Endothelial cell of umbilical vein (primary cell): ENCODE measurements at regions not wholly inside any gene's neighbourhood (a gene's known extent, or its start where the extent isn't known, plus 50 kb on each side); places are given as distances from the start of the nearest gene placed in this dataset.

Experiments
- BruUV-seq: library from RNA; stranded (reverse); fragments of 400-500 nt; replicated peaks from 2 replicates; lab custom pipeline; 2021; lab: Mats Ljungman, UMichigan
- CTCF ChIA-PET: fragments of 300-600, 350-600 bp; sonication (Branson Sonifier 250); formaldehyde crosslinking; loops from one replicate; lab custom pipeline; 2021; ENCODE audit warnings: antibody characterized with exemption, inconsistent platforms; lab: Charles Lee
- POLR2A ChIA-PET: fragments of 300-600, 350-600 bp; sonication (Branson Sonifier 250); formaldehyde crosslinking; loops from one replicate; lab custom pipeline; 2021; ENCODE audit warnings: antibody characterized with exemption, inconsistent platforms; lab: Charles Lee
- DNase-seq: peaks from one replicate; pipeline ENCODE4 v3.0.0-alpha.2; 2011; ENCODE audit warnings: low read depth, low spot score
- FAIRE-seq: peaks from 2 replicates; lab custom pipeline; 2011; peaks lifted over from hg19 to GRCh38; lab: Jason Lieb, UNC
- H2AFZ ChIP-seq: 2 replicates; pipeline ENCODE4 v1.6.0; 2012; ENCODE audit warnings: low read depth, low read length, control low read depth, inconsistent platforms
- H3K27ac ChIP-seq: 2 replicates; pipeline ENCODE4 v1.5.1; 2011; ENCODE audit warnings: low read depth, mild to moderate bottlenecking, control low read depth, low read length, moderate library complexity; ENCODE audit not compliant: insufficient read depth
- H3K27me3 ChIP-seq, 2 experiments: 2 replicates each; pipeline versions ENCODE4 v1.6.0 to v1.6.1; 2011; ENCODE audit warnings: low read length in 2 of 2, mixed read lengths in 1 of 2; ENCODE audit not compliant: control insufficient read depth in 2 of 2, insufficient read depth in 2 of 2
- H3K36me3 ChIP-seq, 2 experiments: 2 replicates in 1 of 2; 3 replicates in 1 of 2; pipeline ENCODE4 v1.5.1; 2011; ENCODE audit warnings: low read length in 2 of 2, mild to moderate bottlenecking in 1 of 2, moderate library complexity in 1 of 2; ENCODE audit not compliant: control insufficient read depth in 2 of 2, insufficient read depth in 2 of 2; ENCODE audit errors: extremely low read depth in 1 of 2
- H3K4me1 ChIP-seq: 3 replicates; pipeline ENCODE4 v1.5.1; 2011; ENCODE audit warnings: mild to moderate bottlenecking, low read length; ENCODE audit not compliant: control insufficient read depth, insufficient read depth; ENCODE audit errors: extremely low read depth
- H3K4me2 ChIP-seq: 2 replicates; pipeline ENCODE4 v1.6.1; 2011; ENCODE audit warnings: low read length, control low read depth, mixed read lengths; ENCODE audit not compliant: insufficient read depth
- H3K4me3 ChIP-seq, 3 experiments: fragments of 200-600 bp in 1 of 3; sonication (generic), shearing (Covaris generic) in 1 of 3; replicated peaks in 1 of 3; 2 replicates each; pipeline ENCODE4 v1.5.1; 2011 to 2016; ENCODE audit warnings: control low read depth in 3 of 3, low read length in 3 of 3, mild to moderate bottlenecking in 2 of 3, inconsistent platforms in 1 of 3, low read depth in 1 of 3, moderate library complexity in 1 of 3; ENCODE audit not compliant: insufficient read depth in 1 of 3
- H3K79me2 ChIP-seq: 2 replicates; pipeline ENCODE4 v1.6.0; 2012; ENCODE audit warnings: low read length, inconsistent platforms; ENCODE audit not compliant: control insufficient read depth, insufficient read depth
- H3K9ac ChIP-seq: replicated peaks from 2 replicates; pipeline ENCODE3; 2011; ENCODE audit warnings: low read length, control low read depth; ENCODE audit not compliant: insufficient read depth; ENCODE audit errors: extremely low read depth
- H3K9me1 ChIP-seq: replicated peaks from 3 replicates; pipeline ENCODE4 v1.6.0; 2011; ENCODE audit warnings: mild to moderate bottlenecking, low read length; ENCODE audit not compliant: control insufficient read depth, insufficient read depth; ENCODE audit errors: extremely low read depth
- H3K9me3 ChIP-seq: replicated peaks from 2 replicates; pipeline ENCODE4 v1.5.1; 2012; ENCODE audit warnings: low read length, inconsistent platforms; ENCODE audit not compliant: control insufficient read depth, insufficient read depth
- H4K20me1 ChIP-seq: replicated peaks from 2 replicates; pipeline ENCODE3; 2011; ENCODE audit warnings: mild to moderate bottlenecking, low read length; ENCODE audit not compliant: control insufficient read depth, insufficient read depth; ENCODE audit errors: extremely low read depth
- EZH2 ChIP-seq: IDR thresholded peaks from 2 replicates; pipeline ENCODE4 v1.6.1; 2012; ENCODE audit warnings: borderline replicate concordance, low read depth, mild to moderate bottlenecking, moderate library complexity, low read length, inconsistent platforms; ENCODE audit not compliant: severe bottlenecking
- FOS ChIP-seq: IDR thresholded peaks from 2 replicates; pipeline ENCODE4 v1.6.1; 2011; ENCODE audit warnings: mild to moderate bottlenecking, low read length, moderate library complexity, borderline replicate concordance; ENCODE audit not compliant: insufficient read depth
- GATA2 ChIP-seq: IDR thresholded peaks from 2 replicates; pipeline ENCODE4 v1.7.0; 2011; ENCODE audit warnings: low read depth, mild to moderate bottlenecking, moderate library complexity, mixed read lengths, low read length; ENCODE audit not compliant: insufficient read length, insufficient read depth
- JUN ChIP-seq: IDR thresholded peaks from 2 replicates; pipeline ENCODE4 v1.6.1; 2011; ENCODE audit warnings: borderline replicate concordance, low read depth; ENCODE audit not compliant: insufficient read length, insufficient read depth
- MYC ChIP-seq: IDR thresholded peaks from one replicate; pipeline ENCODE4 v1.6.1; 2011; ENCODE audit warnings: mild to moderate bottlenecking, low read depth, low read length
- POLR2A ChIP-seq: IDR thresholded peaks from 2 replicates; pipeline ENCODE4 v1.6.1; 2012; ENCODE audit warnings: low read depth, mild to moderate bottlenecking, control low read depth, low read length
- POLR2AphosphoS5 ChIP-seq: IDR thresholded peaks from 2 replicates; pipeline ENCODE4 v1.6.1; 2012; ENCODE audit warnings: low read depth, mild to moderate bottlenecking, control low read depth, low read length, moderate library complexity; ENCODE audit not compliant: insufficient read depth
- dilution Hi-C: fragments of 300-500 bp; cut with MboI; formaldehyde crosslinking; loops from one replicate; pipeline ENCODE4 v1.15.0; 2019; ENCODE audit warnings: low sequenced_read_pairs; ENCODE audit not compliant: extremely low pct_ligation_motif_present
- intact Hi-C: fragments of 100-400 bp; cut with micrococcal nuclease; formaldehyde crosslinking; loops from one replicate; pipeline ENCODE4 v1.10.0; 2022
- TF ChIP-seq, protein P1 (sequence below), 2 donors: IDR thresholded peaks; 1 replicate in 1 of 2; 2 replicates in 1 of 2; pipeline ENCODE4 v1.5.1; 2011; ENCODE audit warnings: low read length in 2 of 2, mild to moderate bottlenecking in 2 of 2, moderate library complexity in 2 of 2, control low read depth in 1 of 2, inconsistent platforms in 1 of 2, low read depth in 1 of 2; ENCODE audit not compliant: insufficient read depth in 1 of 2; ENCODE audit errors: extremely low read depth in 1 of 2
- TF ChIP-seq, protein P2 (sequence below): IDR thresholded peaks from 2 replicates; pipeline ENCODE4 v1.6.1; 2011; ENCODE audit not compliant: insufficient read depth, insufficient read length

GRCh38 chr6:147448775-147449174, 59.7 kb upstream of the SAMD5 start:
- POLR2A ChIA-PET, result no interaction called here
- intact Hi-C loops, result no loop called here

More at GRCh38 chr6:147448775-147449174, 59.7 kb upstream of the SAMD5 start:
- Histone ChIP-seq H3K27ac (no peak overlapping the region), H3K9me1 (no peaks in the 10 kb centered on the region), H2AFZ (no peak overlapping the region), H3K27me3 (no peaks in the 10 kb centered on the region), H3K79me2 (no peaks in the 10 kb centered on the region), H3K4me1 (no peaks in the 10 kb centered on the region), H3K9ac (no peak overlapping the region), H3K4me2 (no peak overlapping the region), H3K4me3 (no peak overlapping the region), H4K20me1 (no peaks in the 10 kb centered on the region), H3K9me3 (no peaks in the 10 kb centered on the region), H3K36me3 (no peaks in the 10 kb centered on the region)
- dilution Hi-C loops, result no loop called here
- CTCF ChIA-PET, result no interaction called here
- TF ChIP-seq JUN (no peak), GATA2 (no peak), MYC (no peak), POLR2A (no peak), EZH2 (no peak), POLR2AphosphoS5 (no peak), FOS (no peak)
- TF ChIP-seq, protein P1, sequence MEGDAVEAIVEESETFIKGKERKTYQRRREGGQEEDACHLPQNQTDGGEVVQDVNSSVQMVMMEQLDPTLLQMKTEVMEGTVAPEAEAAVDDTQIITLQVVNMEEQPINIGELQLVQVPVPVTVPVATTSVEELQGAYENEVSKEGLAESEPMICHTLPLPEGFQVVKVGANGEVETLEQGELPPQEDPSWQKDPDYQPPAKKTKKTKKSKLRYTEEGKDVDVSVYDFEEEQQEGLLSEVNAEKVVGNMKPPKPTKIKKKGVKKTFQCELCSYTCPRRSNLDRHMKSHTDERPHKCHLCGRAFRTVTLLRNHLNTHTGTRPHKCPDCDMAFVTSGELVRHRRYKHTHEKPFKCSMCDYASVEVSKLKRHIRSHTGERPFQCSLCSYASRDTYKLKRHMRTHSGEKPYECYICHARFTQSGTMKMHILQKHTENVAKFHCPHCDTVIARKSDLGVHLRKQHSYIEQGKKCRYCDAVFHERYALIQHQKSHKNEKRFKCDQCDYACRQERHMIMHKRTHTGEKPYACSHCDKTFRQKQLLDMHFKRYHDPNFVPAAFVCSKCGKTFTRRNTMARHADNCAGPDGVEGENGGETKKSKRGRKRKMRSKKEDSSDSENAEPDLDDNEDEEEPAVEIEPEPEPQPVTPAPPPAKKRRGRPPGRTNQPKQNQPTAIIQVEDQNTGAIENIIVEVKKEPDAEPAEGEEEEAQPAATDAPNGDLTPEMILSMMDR (IDR thresholded peaks at IDR 0.05; ENCODE audit: extremely low read depth in 1 of 2, insufficient read depth in 1 of 2, low read depth in 1 of 2, low read length in 2 of 2), result no peak
- TF ChIP-seq, protein P2, sequence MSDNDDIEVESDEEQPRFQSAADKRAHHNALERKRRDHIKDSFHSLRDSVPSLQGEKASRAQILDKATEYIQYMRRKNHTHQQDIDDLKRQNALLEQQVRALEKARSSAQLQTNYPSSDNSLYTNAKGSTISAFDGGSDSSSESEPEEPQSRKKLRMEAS, result no peak
- no peak for FAIRE-seq
- no peak for DNase-seq
- BruUV-seq, result no TSS peak
